HG03520 (cell line): ENCODE measurements at regions not wholly inside any gene's neighbourhood (a gene's known extent, or its start where the extent isn't known, plus 50 kb on each side); places are given as distances from the start of the nearest gene placed in this dataset.

ENCODE experiments used
- ATAC-seq: cut with Tn5 transposase; IDR thresholded peaks from one replicate; pipeline ENCODE4 v1.9.1; 2021; ENCODE audit warnings: mild to moderate bottlenecking, moderate library complexity; ENCODE audit not compliant: unreplicated experiment

DNA sequence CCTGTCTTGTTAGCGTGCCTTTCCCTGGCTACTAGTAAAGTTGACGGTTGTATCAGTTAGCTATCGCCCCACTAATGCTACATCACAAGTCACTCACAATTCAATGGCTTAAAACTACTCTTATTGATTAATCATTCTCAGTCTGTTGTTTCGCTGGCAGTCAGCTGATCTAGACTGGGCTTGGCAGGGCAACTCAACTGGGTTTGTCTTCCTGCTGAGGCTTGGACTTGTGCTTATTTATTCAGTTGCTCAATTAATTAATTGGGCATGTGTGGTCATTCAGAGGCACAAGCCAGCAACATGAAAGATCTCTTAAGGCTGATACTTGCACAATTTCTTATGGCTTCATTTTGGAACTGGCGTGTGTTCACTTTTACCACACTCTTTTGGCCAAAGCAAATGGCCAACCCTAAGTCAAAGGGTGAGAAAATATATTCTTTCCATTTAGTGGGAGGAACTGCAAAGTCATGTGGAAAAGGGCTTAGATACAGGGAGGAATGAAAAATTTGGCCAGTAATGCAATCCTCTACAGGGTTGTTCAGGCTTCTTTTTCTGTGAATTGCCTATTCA lies 333.5 kb downstream of the GPR37 start:
- no peak for ATAC-seq

- ATAC-seq: no peak
Observed at GRCh38 chr7:124429923-124430322, 335.7 kb downstream of the GPR37 start.

DNA sequence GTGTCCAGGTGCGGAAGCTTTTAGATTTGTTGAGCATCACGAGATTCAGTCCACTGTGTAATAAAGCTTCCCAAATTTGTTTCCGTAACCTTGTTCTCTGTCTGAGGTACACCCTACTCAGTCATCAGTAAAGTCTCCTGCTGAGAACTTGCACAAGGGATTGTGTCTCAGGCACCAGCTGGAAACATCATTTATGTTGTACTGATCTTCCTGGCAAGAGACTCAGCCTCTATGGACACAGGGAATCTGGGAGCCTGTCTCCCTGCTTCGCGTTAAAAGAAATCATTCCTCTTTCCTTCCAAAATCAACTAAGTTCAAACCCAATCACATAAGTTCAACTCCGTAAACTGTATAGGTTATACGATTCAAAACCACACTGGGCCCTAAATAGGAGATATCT lies 336.8 kb downstream of the GPR37 start:
- no peak for ATAC-seq

DNA sequence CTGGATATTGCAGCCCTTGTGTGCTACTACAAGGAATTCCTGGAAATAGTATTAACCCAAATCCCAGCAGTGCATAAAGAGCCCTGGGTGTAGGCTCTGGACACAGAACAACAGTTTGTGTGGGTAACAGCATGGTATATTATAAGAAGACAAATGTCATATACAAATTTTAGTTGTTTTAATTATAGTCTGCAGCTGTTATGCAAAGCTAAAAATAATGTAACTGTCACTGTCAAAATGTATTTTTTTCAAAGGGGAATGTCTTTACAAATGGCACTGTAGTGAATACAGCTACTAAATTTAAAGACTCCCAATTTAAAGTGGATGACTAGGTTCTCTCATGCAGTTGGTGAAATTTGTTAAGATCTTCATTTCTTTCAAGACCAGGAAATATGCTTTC lies 339.0 kb downstream of the GPR37 start:
- ATAC-seq: no peak

GRCh38 chr7:124423863-124424262 lies 341.7 kb downstream of the GPR37 start:
- ATAC-seq: no peak

- ATAC-seq: no peak
Observed at GRCh38 chr7:124422081-124422480, 343.5 kb downstream of the GPR37 start.

DNA sequence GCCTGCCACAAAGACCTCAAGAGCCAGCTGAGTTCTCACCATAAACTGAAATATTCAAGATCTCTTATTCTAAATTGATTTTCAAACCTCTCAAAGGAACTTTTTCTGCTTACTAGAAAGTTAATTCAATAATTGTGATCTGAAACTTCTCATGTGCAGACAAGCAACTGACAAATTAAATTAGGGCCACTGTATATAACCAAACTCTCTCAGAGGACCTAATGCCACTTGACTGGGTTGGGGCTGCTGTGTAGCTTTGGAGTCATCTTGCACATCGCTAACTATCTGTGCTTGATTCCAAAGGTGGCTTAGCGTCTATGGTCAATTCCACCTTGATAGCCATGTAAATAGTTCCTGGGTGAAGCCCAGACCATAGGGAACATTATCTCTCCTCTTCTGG lies 345.2 kb downstream of the GPR37 start:
- ATAC-seq: no peak

DNA sequence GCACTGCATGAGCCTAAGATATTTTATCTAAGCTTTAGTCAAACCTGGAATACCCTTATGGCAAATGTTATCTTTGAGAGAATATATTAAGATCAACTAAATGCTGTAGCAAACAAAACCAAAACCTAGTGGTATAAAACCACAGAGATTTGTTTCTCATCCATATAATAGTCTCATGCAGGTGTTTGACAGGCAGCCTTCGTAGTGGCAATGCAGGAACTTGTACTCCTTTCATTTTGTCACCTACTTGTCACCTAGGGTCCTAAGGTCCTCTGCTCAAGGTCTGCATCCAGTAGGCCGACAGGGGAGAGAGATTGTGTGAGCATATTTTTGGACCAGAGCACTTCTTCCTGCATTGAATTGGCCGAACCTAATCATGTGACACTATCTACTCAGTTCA lies 352.6 kb downstream of the GPR37 start:
- peak; percentile 52 for ATAC-seq

GRCh38 chr7:124412531-124412930 lies 353.1 kb downstream of the GPR37 start:
- ATAC-seq: no peak

DNA sequence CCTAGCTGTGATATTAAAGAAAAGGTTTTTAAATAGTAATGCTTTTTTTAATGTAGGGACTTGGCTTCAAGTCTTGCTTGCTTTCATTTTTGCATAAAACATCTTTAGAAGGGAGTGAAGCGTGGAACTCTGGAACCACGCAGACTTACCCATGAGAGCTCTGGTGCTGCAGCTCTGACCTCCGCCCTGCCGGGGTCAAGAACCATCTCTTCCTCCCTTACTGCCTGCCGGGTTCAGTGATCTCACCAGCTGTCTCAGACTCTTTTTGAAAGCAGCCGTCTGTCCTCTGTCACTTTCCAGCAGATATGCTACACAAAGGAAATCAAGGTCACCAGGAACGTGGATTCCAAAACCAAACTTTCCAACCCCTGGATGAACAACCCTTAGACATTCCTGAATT lies 353.8 kb downstream of the GPR37 start:
- no peak for ATAC-seq

DNA sequence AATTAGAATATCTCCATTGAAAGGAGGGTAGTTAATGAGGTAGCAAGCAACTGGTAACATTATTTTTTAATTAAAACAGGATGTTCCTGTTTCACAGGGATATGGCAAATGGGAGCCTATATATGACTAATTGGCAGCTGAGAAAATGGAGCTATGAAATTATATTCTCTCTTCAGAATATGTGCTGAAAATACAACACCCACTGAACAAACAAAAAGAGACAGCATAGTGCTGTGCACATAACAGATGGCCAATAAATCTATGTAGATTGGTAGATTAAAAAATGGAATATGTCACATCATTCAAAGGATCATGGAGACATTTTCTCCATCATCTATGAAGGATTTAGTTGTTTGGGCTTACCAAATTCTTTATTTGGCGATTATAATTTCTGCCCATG lies 362.0 kb downstream of the GPR37 start:
- ATAC-seq: no peak

GRCh38 chr7:124403112-124403511 lies 362.5 kb downstream of the GPR37 start:
- no peak for ATAC-seq

DNA sequence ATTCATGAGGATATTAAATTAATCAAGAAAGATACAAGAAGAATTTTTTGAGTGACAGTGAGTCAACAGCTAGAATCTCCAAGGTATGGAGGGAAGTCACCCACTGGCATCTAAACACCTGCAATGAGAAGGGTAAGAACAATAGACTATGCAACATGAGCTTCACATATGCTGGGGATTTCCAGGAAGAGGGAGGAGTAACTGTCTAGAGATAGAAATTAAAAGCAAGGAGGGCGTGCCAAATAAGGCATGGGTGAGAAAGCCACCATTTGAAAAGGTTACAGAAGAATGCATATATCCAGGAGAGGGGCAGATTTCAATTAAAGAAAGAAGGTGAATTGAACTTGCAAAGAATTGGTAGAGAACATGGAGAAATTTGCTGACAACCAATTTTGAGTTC lies 365.7 kb downstream of the GPR37 start:
- ATAC-seq: no peak

- ATAC-seq: no peak
Observed at GRCh38 chr7:124398937-124399552, 366.2 kb upstream of the TMEM229A start.

GRCh38 chr7:124397134-124397533 lies 364.3 kb upstream of the TMEM229A start:
- ATAC-seq: no peak

GRCh38 chr7:124390301-124390700 lies 357.4 kb upstream of the TMEM229A start:
- no peak for ATAC-seq

- ATAC-seq: no peak
Observed at GRCh38 chr7:124388751-124389150, 355.9 kb upstream of the TMEM229A start.

- no peak for ATAC-seq
Observed at GRCh38 chr7:124387056-124387455, 354.2 kb upstream of the TMEM229A start.

GRCh38 chr7:124379296-124379695 lies 346.4 kb upstream of the TMEM229A start:
- no peak for ATAC-seq

GRCh38 chr7:124376111-124376510 lies 343.2 kb upstream of the TMEM229A start:
- no peak for ATAC-seq

GRCh38 chr7:124375391-124375790 lies 342.5 kb upstream of the TMEM229A start:
- ATAC-seq: no peak

DNA sequence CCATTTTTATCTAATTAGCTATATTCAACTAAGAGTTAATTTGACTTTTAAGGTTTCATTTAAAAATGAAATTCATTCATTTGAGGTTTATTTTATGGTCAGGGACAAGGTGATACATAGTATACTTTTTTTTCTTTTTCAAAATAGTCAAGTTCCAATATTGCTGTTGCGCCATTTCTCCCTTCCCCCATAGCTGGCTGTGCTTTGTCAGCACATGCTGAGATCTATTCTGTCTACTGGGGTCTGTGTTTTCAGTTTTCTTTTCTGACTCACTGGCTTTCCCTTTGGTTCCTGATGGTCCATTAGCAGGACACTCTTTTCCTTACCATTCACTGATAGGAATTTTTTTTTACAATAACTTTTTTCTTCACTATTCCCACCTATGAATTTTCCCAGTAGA lies 336.4 kb upstream of the TMEM229A start:
- no peak for ATAC-seq

GRCh38 chr7:124366118-124366517 lies 333.3 kb upstream of the TMEM229A start:
- no peak for ATAC-seq
